HEK293 (cell line): ENCODE measurements at regions not wholly inside any gene's neighbourhood (a gene's known extent, or its start where the extent isn't known, plus 50 kb on each side); places are given as distances from the start of the nearest gene placed in this dataset.

Experiments used
- CTCF ChIA-PET: fragments of 350-600 bp; formaldehyde crosslinking; extraction: SDS; loops from one replicate; lab custom pipeline; 2021; ENCODE audit warnings: antibody characterized with exemption; lab: Yijun Ruan, JAX
- POLR2A ChIA-PET: fragments of 300-600 bp; formaldehyde crosslinking; extraction: SDS; loops from one replicate; lab custom pipeline; 2020; ENCODE audit warnings: antibody characterized with exemption, inconsistent platforms; lab: Yijun Ruan, JAX
- H3K27ac ChIP-seq: fragments of 200-500 bp; sonication (Bioruptor generic); 2 replicates; pipeline ENCODE4 v1.5.1; 2014; ENCODE audit warnings: low read depth, low read length, control low read depth, inconsistent platforms; ENCODE audit errors: extremely low read depth
- H3K36me3 ChIP-seq, 2 experiments: fragments of 200-500 bp in 1 of 2; sonication (Bioruptor generic) in 1 of 2; 1 replicate in 1 of 2; 2 replicates in 1 of 2; pipeline ENCODE4 v1.5.1; 2014 to 2017; ENCODE audit warnings: inconsistent platforms in 2 of 2, low read length in 2 of 2; ENCODE audit not compliant: control insufficient read depth in 2 of 2, insufficient read depth in 1 of 2
- H3K4me1 ChIP-seq: fragments of 200-500 bp; sonication (Bioruptor generic); 2 replicates; pipeline ENCODE4 v1.5.1; 2014; ENCODE audit warnings: mild to moderate bottlenecking, low read length, inconsistent platforms; ENCODE audit not compliant: control insufficient read depth, insufficient read depth
- H3K4me3 ChIP-seq: 2 replicates; pipeline ENCODE4 v1.5.1; 2011; ENCODE audit warnings: low read depth, mild to moderate bottlenecking, control low read depth, low read length, moderate library complexity
- H3K9me3 ChIP-seq: fragments of 200-500 bp; sonication (Bioruptor generic); 2 replicates; pipeline ENCODE4 v1.5.1; 2014; ENCODE audit warnings: low read depth, low read length, inconsistent platforms; ENCODE audit not compliant: control insufficient read depth, insufficient read depth
- CTCF ChIP-seq: fragments of 450-650 bp; formaldehyde crosslinking; IDR thresholded peaks from 2 replicates; pipeline ENCODE4 v1.5.1; 2016; ENCODE audit warnings: missing biosample characterization, missing genetic modification characterization
- HOXD13 ChIP-seq: sonication (generic); formaldehyde crosslinking; IDR thresholded peaks from 2 replicates; pipeline ENCODE4 v1.8.0; 2022; ENCODE audit warnings: missing genetic modification reagents, borderline replicate concordance
- TSHZ1 ChIP-seq: fragments of 450-650 bp; formaldehyde crosslinking; IDR thresholded peaks from 2 replicates; pipeline ENCODE4 v1.5.1; 2016; ENCODE audit warnings: missing biosample characterization, missing genetic modification characterization, borderline replicate concordance
- ZBTB21 ChIP-seq: fragments of 450-650 bp; formaldehyde crosslinking; IDR thresholded peaks from 2 replicates; pipeline ENCODE4 v1.5.1; 2017; ENCODE audit warnings: missing biosample characterization, missing genetic modification characterization
- ZBTB48 ChIP-seq: fragments of 450-650 bp; formaldehyde crosslinking; IDR thresholded peaks from 2 replicates; pipeline ENCODE4 v1.5.1; 2016; ENCODE audit warnings: missing biosample characterization, missing genetic modification characterization
- ZNF148 ChIP-seq: fragments of 450-650 bp; formaldehyde crosslinking; IDR thresholded peaks from 2 replicates; pipeline ENCODE4 v1.5.0; 2017; ENCODE audit warnings: missing biosample characterization, missing genetic modification characterization, borderline replicate concordance
- ZNF174 ChIP-seq: fragments of 450-650 bp; formaldehyde crosslinking; IDR thresholded peaks from 2 replicates; pipeline ENCODE4 v1.5.0; 2017; ENCODE audit warnings: missing biosample characterization, mild to moderate bottlenecking, missing genetic modification characterization
- ZNF335 ChIP-seq: fragments of 450-650 bp; formaldehyde crosslinking; conservative IDR thresholded peaks from 2 replicates; pipeline ENCODE4 v1.5.1; 2016; ENCODE audit warnings: missing biosample characterization, missing genetic modification characterization
- ZNF366 ChIP-seq: fragments of 450-650 bp; formaldehyde crosslinking; conservative IDR thresholded peaks from 2 replicates; pipeline ENCODE4 v1.5.1; 2016; ENCODE audit warnings: missing biosample characterization, missing genetic modification characterization
- ZNF416 ChIP-seq: fragments of 450-650 bp; formaldehyde crosslinking; IDR thresholded peaks from 2 replicates; pipeline ENCODE4 v1.5.1; 2016; ENCODE audit warnings: missing biosample characterization, missing genetic modification characterization
- ZNF610 ChIP-seq: fragments of 450-650 bp; formaldehyde crosslinking; IDR thresholded peaks from 2 replicates; pipeline ENCODE4 v1.5.1; 2016; ENCODE audit warnings: missing biosample characterization, missing genetic modification characterization, borderline replicate concordance
- ZNF626 ChIP-seq: fragments of 450-650 bp; sonication (Bioruptor Pico); formaldehyde crosslinking; IDR thresholded peaks from 2 replicates; pipeline ENCODE4 v1.5.1; 2018; ENCODE audit warnings: missing biosample characterization, missing genetic modification characterization, inconsistent platforms
- ZNF76 ChIP-seq: fragments of 450-650 bp; formaldehyde crosslinking; IDR thresholded peaks from 2 replicates; pipeline ENCODE4; 2016; ENCODE audit warnings: low read depth, missing biosample characterization, missing genetic modification characterization, borderline replicate concordance
- ZNF830 ChIP-seq: fragments of 450-650 bp; IDR thresholded peaks from 2 replicates; pipeline ENCODE4 v1.5.0; 2018; ENCODE audit warnings: missing biosample characterization, missing genetic modification characterization, low read depth, mild to moderate bottlenecking, moderate library complexity
- ZSCAN18 ChIP-seq: fragments of 450-650 bp; formaldehyde crosslinking; IDR thresholded peaks from 2 replicates; pipeline ENCODE4 v1.5.1; 2016; ENCODE audit warnings: missing biosample characterization, missing genetic modification characterization
- ZSCAN5A ChIP-seq: fragments of 450-650 bp; formaldehyde crosslinking; IDR thresholded peaks from 2 replicates; pipeline ENCODE4 v1.5.1; 2016; ENCODE audit warnings: missing biosample characterization, missing genetic modification characterization

- TF ChIP-seq ZSCAN5A (no peak), ZNF76 (tag by site-specific recombination) (no peak)
- TF ChIP-seq, all 188 proteins: peak for 0
These were observed 278.6 kb upstream of the AJAP1 start (continued) for GRCh38 chr1:4375812-4376211.

GRCh38 chr1:4379451-4380175, 274.8 kb upstream of the AJAP1 start:
- Histone ChIP-seq H3K4me1 (no peaks in the 10 kb centered on the region), H3K36me3 (no peaks in the 10 kb centered on the region), H3K4me3 (no peak overlapping the region), H3K27ac (no peak overlapping the region), H3K9me3 (no peaks in the 10 kb centered on the region)
- POLR2A ChIA-PET: no interaction called here
- CTCF ChIA-PET: no interaction called here
- no peak for TF ChIP-seq HOXD13 (CRISPR knock-in tag)
- no peak for TF ChIP-seq ZNF626 (tag by site-specific recombination)
- TF ChIP-seq TSHZ1 (tag by site-specific recombination): no peak
- TF ChIP-seq ZSCAN18: no peak
- no peak for TF ChIP-seq ZNF366 (tag by site-specific recombination)
- no peak for TF ChIP-seq CTCF (tag by site-specific recombination)
- TF ChIP-seq ZNF830 (tag by site-specific recombination): no peak
- no peak for TF ChIP-seq ZBTB48 (tag by site-specific recombination)
- TF ChIP-seq ZNF335: no peak
- TF ChIP-seq ZBTB21 (tag by site-specific recombination): no peak
- TF ChIP-seq ZNF148: no peak
- no peak for TF ChIP-seq ZNF174 (tag by site-specific recombination)
- no peak for TF ChIP-seq ZNF610 (tag by site-specific recombination)
- no peak for TF ChIP-seq ZNF416
